IPS-18a (cell line): ENCODE measurements at regions not wholly inside any gene's neighbourhood (a gene's known extent, or its start where the extent isn't known, plus 50 kb on each side); places are given as distances from the start of the nearest gene placed in this dataset.
"Not testable (repeated sequence)": the region's sequence is repeated elsewhere in the genome, so short reads cannot be mapped to it uniquely, and the experiment has no call there.

Experiments
- H3K27ac ChIP-seq: one replicate; pipeline ENCODE4 v1.5.1; 2013; ENCODE audit warnings: low read length
- H3K27me3 ChIP-seq: one replicate; pipeline ENCODE4 v1.6.1; 2013; ENCODE audit warnings: mild to moderate bottlenecking, low read length; ENCODE audit not compliant: control insufficient read depth, insufficient read depth
- H3K36me3 ChIP-seq: one replicate; pipeline ENCODE4 v1.6.1; 2013; ENCODE audit warnings: low read depth, low read length; ENCODE audit not compliant: control insufficient read depth
- H3K4me1 ChIP-seq: one replicate; pipeline ENCODE4 v1.6.1; 2013; ENCODE audit warnings: low read depth, low read length; ENCODE audit not compliant: control insufficient read depth
- H3K4me3 ChIP-seq: one replicate; pipeline ENCODE4 v1.5.1; 2013; ENCODE audit warnings: low read length
- H3K9ac ChIP-seq: one replicate; pipeline ENCODE4 v1.6.1; 2013; ENCODE audit warnings: mild to moderate bottlenecking, low read length, moderate library complexity
- H3K9me3 ChIP-seq: one replicate; pipeline ENCODE4 v1.6.1; 2013; ENCODE audit warnings: low read depth, low read length; ENCODE audit not compliant: control insufficient read depth

DNA sequence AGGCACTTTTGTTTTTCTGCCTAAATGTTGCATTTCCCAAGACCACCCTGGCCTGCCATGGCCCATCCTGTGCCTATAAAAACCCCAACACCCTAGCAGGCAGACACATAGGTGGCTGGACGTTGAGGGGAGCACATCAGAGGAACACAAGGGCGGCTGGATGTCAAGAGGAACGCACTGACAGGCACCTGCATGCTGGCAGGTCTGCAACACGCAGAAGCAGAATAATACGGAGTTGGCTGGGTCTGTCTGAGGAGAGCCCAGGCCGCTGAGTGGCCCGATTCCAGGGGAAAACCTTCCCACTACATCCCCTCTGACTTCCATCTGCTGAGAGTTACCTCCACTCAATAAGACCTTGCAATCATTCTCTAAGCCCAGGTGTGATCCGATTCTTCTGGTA is 765.6 kb downstream of the PLOD2 start:
- no peaks in the 10 kb centered on the region for H3K9me3 ChIP-seq
- H3K27me3 ChIP-seq, result no peaks in the 10 kb centered on the region
- no peaks in the 10 kb centered on the region for H3K4me1 ChIP-seq
- no peak overlapping the region for H3K27ac ChIP-seq
- H3K9ac ChIP-seq, result no peak overlapping the region
- no peak overlapping the region for H3K4me3 ChIP-seq
- H3K36me3 ChIP-seq, result no peaks in the 10 kb centered on the region

DNA sequence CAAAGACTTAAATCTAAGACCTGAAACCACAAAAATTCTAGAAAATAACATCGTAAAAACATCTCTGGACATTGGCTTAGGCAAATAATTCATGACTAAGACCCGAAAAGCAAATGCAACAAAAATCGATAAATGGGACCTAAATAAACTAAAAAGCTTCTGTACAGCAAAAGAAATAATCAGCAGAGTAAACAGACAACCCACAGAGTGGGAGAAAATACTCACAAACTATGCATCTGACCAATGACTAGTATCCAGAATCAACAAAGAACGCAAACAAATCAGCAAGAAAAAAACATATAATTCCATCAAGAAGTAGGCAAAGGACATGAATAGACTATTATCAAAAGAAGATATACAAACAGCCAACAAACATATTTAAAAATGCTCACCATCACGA is 749.4 kb downstream of the PLOD2 start:
- Histone ChIP-seq H3K36me3 (no peaks in the 10 kb centered on the region), H3K9me3 (no peaks in the 10 kb centered on the region)

GRCh38 chr3:145417678-145418077 is 743.3 kb downstream of the PLOD2 start:
- Histone ChIP-seq H3K9ac (no peak overlapping the region), H3K4me1 (no peaks in the 10 kb centered on the region), H3K27me3 (no peaks in the 10 kb centered on the region), H3K27ac (no peak overlapping the region), H3K36me3 (no peaks in the 10 kb centered on the region), H3K9me3 (no peaks in the 10 kb centered on the region), H3K4me3 (no peak overlapping the region)

More for the DNA sequence above, 749.4 kb downstream of the PLOD2 start:
- no peak overlapping the region for H3K27ac ChIP-seq
- H3K27me3 ChIP-seq, result no peaks in the 10 kb centered on the region
- no peak overlapping the region for H3K9ac ChIP-seq
- no peak overlapping the region for H3K4me3 ChIP-seq
- no peaks in the 10 kb centered on the region for H3K4me1 ChIP-seq

DNA sequence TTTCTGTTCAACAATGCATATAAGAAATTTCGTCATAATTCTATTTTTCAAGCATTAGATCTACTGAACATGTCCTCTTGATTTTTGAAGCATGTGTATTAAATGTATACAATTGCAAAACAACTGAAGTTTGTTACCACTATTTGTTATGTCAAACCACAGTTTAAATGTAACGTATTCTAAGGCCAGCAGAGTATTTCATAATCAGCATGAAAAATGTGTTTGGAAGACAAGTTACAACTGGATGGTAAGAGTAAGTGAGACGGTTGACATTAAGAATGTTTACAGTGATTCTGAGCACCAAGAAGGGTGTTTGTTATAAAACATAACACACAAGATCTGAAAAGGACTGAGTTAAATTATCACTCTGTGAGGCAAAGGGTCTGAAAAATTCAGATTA is 738.4 kb downstream of the PLOD2 start:
- Histone ChIP-seq H3K4me1 (no peaks in the 10 kb centered on the region), H3K4me3 (no peak overlapping the region)

GRCh38 chr3:145427355-145427754 is 733.6 kb downstream of the PLOD2 start:
- no peaks in the 10 kb centered on the region for H3K9me3 ChIP-seq
- no peak overlapping the region for H3K4me3 ChIP-seq
- no peak overlapping the region for H3K9ac ChIP-seq
- H3K4me1 ChIP-seq, result no peaks in the 10 kb centered on the region
- H3K36me3 ChIP-seq, result no peaks in the 10 kb centered on the region
- no peaks in the 10 kb centered on the region for H3K27me3 ChIP-seq
- H3K27ac ChIP-seq, result no peak overlapping the region

More for the DNA sequence above, 738.4 kb downstream of the PLOD2 start:
- no peak overlapping the region for H3K27ac ChIP-seq
- no peaks in the 10 kb centered on the region for H3K27me3 ChIP-seq
- no peaks in the 10 kb centered on the region for H3K9me3 ChIP-seq
- no peak overlapping the region for H3K9ac ChIP-seq
- no peaks in the 10 kb centered on the region for H3K36me3 ChIP-seq

DNA sequence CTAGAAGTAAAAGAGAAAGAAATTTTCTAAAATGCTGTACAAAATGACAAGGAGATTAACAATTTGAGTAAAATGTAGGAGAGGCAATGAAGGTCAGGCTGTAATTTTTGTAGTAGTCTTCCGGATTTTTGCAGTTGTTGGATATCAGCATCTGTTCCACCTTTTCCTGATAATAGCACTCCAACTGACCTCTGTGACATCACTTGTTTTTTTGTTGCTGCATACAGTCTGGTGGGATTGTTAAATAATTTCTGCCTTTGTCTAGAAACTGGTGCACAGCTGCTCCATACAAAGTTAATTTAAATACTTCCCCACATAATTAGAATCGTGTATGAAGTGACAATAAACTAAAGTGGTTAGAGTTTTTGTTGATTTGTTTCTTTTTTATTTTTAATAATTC is 731.4 kb downstream of the PLOD2 start:
- H3K4me3 ChIP-seq, result no peak overlapping the region
- H3K36me3 ChIP-seq, result no peaks in the 10 kb centered on the region

DNA sequence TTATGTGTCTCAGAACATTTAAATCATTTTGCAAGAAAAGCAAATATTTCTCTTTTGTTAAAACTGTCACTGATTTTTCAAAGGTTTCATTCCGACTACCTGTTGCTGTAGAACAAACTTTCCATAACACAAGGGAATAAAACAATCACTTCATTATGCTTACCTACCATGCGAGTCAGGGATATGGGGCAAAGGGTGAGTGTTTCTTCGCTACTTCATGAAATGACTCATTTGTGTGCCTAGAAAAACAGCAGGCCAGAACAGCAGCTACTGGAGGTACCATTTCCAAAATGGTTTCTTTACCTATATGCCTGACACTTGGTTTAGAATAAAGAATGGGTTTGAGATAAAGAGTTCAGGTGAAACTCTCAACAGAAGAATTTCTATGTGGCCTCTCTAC is 712.5 kb downstream of the PLOD2 start:
- no peaks in the 10 kb centered on the region for H3K27me3 ChIP-seq
- H3K4me1 ChIP-seq, result no peaks in the 10 kb centered on the region
- H3K4me3 ChIP-seq, result no peak overlapping the region
- H3K27ac ChIP-seq, result no peak overlapping the region
- H3K9ac ChIP-seq, result no peak overlapping the region
- H3K9me3 ChIP-seq, result no peaks in the 10 kb centered on the region
- no peaks in the 10 kb centered on the region for H3K36me3 ChIP-seq

More for the DNA sequence above, 731.4 kb downstream of the PLOD2 start:
- H3K27me3 ChIP-seq, result no peaks in the 10 kb centered on the region
- H3K9me3 ChIP-seq, result no peaks in the 10 kb centered on the region
- H3K9ac ChIP-seq, result no peak overlapping the region
- no peak overlapping the region for H3K27ac ChIP-seq
- H3K4me1 ChIP-seq, result no peaks in the 10 kb centered on the region

DNA sequence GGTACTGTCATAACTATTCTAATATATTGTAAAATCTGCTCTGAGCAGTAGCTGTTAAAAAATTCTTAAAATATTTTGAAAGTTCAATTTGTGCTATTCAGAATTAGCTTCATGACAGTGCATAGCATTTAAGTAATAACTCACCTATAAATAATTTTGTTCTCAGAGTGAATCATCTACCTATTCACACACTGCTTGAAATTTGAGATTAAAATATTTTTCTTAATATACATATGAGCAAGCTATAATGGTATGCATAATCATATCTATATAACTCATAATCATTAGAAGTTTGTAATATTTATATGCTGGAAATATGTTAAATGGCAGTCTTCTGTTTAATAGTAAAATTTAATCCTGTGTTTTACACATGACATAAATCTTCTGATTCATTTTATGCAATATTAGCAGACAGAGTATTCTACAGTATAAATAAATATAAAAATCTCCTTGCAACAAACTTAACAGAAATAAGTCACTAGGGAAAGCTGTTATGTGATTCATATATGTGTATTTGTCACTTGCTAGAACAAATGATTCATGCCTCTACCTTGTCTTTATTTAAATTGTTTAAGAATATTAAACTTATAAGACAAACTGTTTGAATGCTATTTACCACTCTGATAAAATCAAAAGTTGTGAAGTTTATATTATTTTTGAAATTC is 710.8 kb downstream of the PLOD2 start:
- Histone ChIP-seq H3K27ac (no peak overlapping the region), H3K36me3 (no peaks in the 10 kb centered on the region), H3K27me3 (no peaks in the 10 kb centered on the region), H3K4me1 (no peaks in the 10 kb centered on the region), H3K9me3 (no peaks in the 10 kb centered on the region), H3K4me3 (no peak overlapping the region), H3K9ac (no peak overlapping the region)

DNA sequence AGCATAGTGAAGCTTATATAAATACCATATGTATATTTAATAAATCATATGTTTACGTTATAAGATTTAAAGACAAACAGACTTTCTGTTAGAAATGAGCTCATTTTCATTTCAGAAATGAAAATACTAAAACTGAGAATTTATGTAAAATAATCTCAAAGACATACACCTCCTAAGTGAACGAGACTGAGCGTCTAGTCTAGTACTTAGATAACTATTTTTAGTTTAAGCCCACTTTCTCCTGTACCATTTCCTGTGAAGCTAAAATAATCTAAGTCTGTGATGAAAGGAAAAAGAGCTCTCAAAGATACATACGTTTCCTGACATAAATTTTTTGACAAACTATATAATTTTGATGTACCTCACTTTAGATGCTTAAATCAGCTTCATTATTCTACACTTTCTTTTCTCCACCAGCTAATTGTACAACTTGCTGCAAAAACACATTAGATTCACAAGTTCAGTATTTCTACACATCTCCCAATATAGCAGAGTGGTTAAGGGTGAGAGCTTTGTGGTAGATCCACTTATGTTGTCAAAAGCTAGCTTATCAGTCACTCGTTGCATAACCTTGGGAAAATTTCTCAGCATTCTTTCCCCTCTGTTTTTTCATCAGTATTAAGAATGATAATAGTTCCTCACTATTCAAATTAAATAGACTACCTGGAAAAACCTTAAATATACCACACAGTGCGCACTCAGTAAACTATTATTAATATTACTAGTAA is 703.0 kb downstream of the PLOD2 start:
- Histone ChIP-seq H3K9me3 (no peaks in the 10 kb centered on the region), H3K4me1 (no peaks in the 10 kb centered on the region), H3K36me3 (no peaks in the 10 kb centered on the region), H3K27me3 (no peaks in the 10 kb centered on the region), H3K4me3 (no peak overlapping the region), H3K27ac (no peak overlapping the region), H3K9ac (no peak overlapping the region)

DNA sequence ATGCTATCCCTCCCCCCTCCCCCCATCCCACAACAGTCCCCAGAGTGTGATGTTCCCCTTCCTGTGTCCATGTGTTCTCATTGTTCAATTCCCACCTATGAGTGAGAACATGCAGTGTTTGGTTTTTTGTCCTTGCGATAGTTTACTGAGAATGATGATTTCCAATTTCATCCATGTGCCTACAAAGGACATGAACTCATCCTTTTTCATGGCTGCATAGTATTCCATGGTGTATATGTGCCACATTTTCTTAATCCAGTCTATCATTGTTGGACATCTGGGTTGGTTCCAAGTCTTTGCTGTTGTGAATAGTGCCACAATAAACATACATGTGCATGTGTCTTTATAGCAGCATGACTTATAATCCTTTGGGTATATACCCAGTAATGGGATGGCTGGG is 701.3 kb downstream of the PLOD2 start:
- not testable (repeated sequence) for H3K9me3 ChIP-seq, H3K27me3 ChIP-seq, H3K36me3 ChIP-seq, H3K9ac ChIP-seq, H3K4me3 ChIP-seq, H3K4me1 ChIP-seq, H3K27ac ChIP-seq

GRCh38 chr3:145471976-145472375 is 689.0 kb downstream of the PLOD2 start:
- H3K9ac ChIP-seq, result no peak overlapping the region
- no peaks in the 10 kb centered on the region for H3K27me3 ChIP-seq
- no peak overlapping the region for H3K27ac ChIP-seq
- no peak overlapping the region for H3K4me3 ChIP-seq
- H3K36me3 ChIP-seq, result no peaks in the 10 kb centered on the region
- H3K9me3 ChIP-seq, result no peaks in the 10 kb centered on the region
- no peaks in the 10 kb centered on the region for H3K4me1 ChIP-seq

GRCh38 chr3:145482735-145483134 is 678.2 kb downstream of the PLOD2 start:
- H3K27ac ChIP-seq, H3K9me3 ChIP-seq, H3K36me3 ChIP-seq, H3K9ac ChIP-seq, H3K27me3 ChIP-seq, H3K4me1 ChIP-seq, H3K4me3 ChIP-seq: not testable (repeated sequence)
